ENCODE measurements at regions not wholly inside any gene's neighbourhood (a gene's known extent, or its start where the extent isn't known, plus 50 kb on each side); places are given as distances from the start of the nearest gene placed in this dataset.

DNA sequence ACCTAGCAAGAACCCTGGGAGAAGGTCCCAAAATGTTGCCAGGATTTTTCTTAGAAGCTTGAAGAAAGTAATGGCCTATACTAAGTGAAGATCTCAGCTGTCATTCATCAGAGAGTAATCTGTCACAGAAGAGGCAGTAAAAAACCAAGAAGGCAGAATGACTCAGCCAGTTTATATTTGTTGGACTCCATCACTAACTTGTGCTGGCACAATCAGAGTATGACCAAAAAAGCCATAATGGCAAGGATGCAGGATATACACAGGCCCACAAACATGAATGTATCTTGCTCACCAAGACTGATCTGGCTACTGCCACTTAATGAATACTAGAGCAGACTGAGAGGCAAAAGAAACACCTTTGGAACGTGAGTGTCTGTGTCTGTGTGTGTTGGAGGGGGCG, 104.0 kb upstream of the POU5F2 start:
- TF ChIP-seq CTCF (IDR thresholded peaks at IDR 0.05; ENCODE audit: borderline replicate concordance, extremely low read depth, low read length, poor library complexity, severe bottlenecking) (no peak), EZH2 (IDR thresholded peaks at IDR 0.05; ENCODE audit: borderline replicate concordance, low read depth, low read length, severe bottlenecking) (no peak)
